OCI-LY3 (cell line): ENCODE measurements at regions not wholly inside any gene's neighbourhood (a gene's known extent, or its start where the extent isn't known, plus 50 kb on each side); places are given as distances from the start of the nearest gene placed in this dataset.

Experiments
- EZH2phosphoT487 ChIP-seq: fragments of 200-600 bp; shearing (Covaris generic); IDR thresholded peaks from 2 replicates; pipeline ENCODE4 v1.6.1; 2018; ENCODE audit warnings: antibody characterized with exemption, mixed run types, low read depth
- TF ChIP-seq, protein P1 (sequence below): fragments of 200-600, 300-600 bp; sonication (generic); IDR thresholded peaks from 2 replicates; pipeline ENCODE4 v1.5.1; 2014; ENCODE audit warnings: antibody characterized with exemption, low read length, low read depth

DNA sequence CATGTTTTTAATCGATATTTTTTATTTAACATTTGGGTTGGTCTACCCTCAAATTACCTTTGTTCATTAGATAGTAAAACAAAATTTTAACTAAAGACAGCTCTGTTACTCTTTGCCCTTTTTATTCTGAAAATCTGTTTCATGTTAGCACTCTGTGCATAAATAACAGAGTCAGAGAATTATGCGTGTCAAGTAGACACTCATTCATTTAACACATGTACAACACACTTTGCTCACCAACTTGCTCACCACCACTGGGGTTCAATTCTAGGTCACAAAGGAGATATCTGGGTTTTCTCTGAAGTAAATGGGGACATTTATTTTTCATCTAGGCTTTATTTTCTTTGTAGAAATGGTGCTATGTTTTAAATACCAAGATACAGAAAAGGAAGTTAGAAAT, 457.4 kb upstream of the SEMA3D start:
- no peak for TF ChIP-seq EZH2phosphoT487
- TF ChIP-seq, protein P1, sequence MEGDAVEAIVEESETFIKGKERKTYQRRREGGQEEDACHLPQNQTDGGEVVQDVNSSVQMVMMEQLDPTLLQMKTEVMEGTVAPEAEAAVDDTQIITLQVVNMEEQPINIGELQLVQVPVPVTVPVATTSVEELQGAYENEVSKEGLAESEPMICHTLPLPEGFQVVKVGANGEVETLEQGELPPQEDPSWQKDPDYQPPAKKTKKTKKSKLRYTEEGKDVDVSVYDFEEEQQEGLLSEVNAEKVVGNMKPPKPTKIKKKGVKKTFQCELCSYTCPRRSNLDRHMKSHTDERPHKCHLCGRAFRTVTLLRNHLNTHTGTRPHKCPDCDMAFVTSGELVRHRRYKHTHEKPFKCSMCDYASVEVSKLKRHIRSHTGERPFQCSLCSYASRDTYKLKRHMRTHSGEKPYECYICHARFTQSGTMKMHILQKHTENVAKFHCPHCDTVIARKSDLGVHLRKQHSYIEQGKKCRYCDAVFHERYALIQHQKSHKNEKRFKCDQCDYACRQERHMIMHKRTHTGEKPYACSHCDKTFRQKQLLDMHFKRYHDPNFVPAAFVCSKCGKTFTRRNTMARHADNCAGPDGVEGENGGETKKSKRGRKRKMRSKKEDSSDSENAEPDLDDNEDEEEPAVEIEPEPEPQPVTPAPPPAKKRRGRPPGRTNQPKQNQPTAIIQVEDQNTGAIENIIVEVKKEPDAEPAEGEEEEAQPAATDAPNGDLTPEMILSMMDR: no peak
